Ovary (tissue), 3 donors: ENCODE measurements at regions not wholly inside any gene's neighbourhood (a gene's known extent, or its start where the extent isn't known, plus 50 kb on each side); places are given as distances from the start of the nearest gene placed in this dataset.

ENCODE experiments used
- CTCF ChIP-seq, 3 donors: fragments of 450-650 bp in 2 of 3; fragments of 200-600 bp in 1 of 3; IDR thresholded peaks; one replicate each; pipeline versions ENCODE4 v1.5.1 to v1.8.0; 2016 to 2022; ENCODE audit warnings: antibody characterized with exemption in 3 of 3, mild to moderate bottlenecking in 1 of 3
- EP300 ChIP-seq: sonication (generic); formaldehyde crosslinking; IDR thresholded peaks from one replicate; pipeline ENCODE4 v1.6.1; 2017; ENCODE audit warnings: antibody characterized with exemption
- POLR2A ChIP-seq: fragments of 450-650 bp; IDR thresholded peaks from one replicate; pipeline ENCODE4 v1.6.1; 2017; ENCODE audit warnings: antibody characterized with exemption, mild to moderate bottlenecking, moderate library complexity
- donor health status: DM: no; HTN: no; CAD: no.

DNA sequence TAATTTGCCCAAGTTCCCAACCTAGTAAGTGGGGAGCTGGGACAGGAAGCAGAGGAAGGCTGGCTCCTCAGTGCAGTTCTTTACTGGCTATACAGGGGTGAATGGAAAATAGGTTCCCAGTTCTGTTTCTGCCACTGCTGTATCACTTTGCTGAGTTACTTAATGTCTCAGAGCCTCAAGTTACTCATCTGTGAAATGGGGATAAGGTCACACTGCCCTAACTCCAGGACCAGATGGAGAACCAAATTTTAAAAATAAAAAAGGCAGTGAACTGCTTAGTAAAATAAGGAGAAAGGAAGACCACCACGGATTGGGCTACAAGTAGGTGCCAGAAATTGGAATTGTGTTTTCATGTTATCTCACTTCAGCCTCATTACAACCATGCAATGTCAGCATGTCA, 147.8 kb downstream of the OMA1 start:
- TF ChIP-seq CTCF (IDR thresholded peaks at IDR 0.05) (no peak), EP300 (no peak), POLR2A (no peak)
